ENCODE measurements at regions not wholly inside any gene's neighbourhood (a gene's known extent, or its start where the extent isn't known, plus 50 kb on each side); places are given as distances from the start of the nearest gene placed in this dataset.
A peak's percentile ranks its signal among the peaks of the same experiment; 100 is the strongest.

DNA sequence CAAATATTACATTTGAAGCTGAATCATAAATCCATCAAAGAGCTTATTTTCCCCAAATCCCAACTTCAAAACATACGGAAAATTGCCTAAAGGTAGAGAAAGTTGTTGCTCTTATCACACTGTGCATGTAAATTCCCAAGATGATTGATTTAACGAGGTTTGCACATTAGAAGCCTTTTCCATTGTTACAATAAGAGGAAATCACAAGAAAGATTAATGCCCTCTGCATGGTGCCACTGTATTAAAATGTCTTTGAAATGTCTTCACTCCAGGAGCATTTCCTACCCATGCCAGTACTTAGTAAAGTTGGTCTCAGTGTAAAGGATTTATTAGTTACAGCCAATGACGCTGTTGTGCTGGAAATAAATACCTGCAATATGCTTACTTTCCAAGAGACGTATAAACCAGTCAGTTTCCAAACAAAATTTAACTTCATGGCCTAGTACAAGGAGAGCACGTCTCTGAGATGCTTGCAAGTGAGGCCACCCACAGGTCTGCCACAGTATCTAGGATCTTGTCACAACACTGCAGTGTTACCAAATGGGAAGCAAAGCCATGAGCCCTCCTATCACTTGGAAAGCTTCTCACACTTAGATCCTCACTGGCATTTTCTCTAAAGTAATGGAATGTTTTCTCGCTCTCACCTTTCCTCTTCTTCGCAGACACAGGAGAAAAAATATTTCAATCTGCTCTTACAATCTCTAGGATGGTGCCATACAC is 112.4 kb downstream of the CETN3 start:
- DNase-seq (ENCODE audit: extremely low read depth, insufficient read length) = no peak

DNA sequence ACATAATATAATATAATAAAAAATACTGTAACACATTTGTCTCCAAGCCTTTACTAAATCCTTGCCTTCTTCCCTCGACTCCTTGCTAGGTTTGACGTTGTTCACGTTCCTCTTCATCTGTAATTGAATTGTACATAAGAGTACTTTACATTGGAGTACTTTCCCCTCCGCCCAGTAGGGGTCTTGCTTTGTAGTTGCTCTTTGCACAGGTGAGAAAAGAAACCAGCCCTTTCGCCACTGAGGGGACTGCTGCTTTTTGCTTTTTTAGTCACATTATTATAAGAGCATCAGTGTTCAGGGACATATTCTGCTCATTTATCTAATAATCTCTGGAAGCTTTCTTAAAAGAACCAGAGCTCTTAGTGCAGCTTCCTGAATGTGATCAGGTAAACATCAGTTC is 115.0 kb downstream of the CETN3 start:
- no peak for DNase-seq (ENCODE audit: extremely low read depth, insufficient read length)
- Histone ChIP-seq H3K36me3 (ENCODE audit: control insufficient read depth, insufficient read depth, low read length) (no peaks in the 10 kb centered on the region), H3K27me3 (replicated peaks; ENCODE audit: control insufficient read depth, insufficient read depth, low read length) (no peaks in the 10 kb centered on the region), H3K4me3 (replicated peaks; ENCODE audit: low read depth, low read length) (no peak overlapping the region)
- TF ChIP-seq CTCF (IDR thresholded peaks at IDR 0.05; ENCODE audit: insufficient read depth, low read length, poor library complexity, severe bottlenecking) = peak; percentile 21

More for the DNA sequence above, 112.4 kb downstream of the CETN3 start:
- Histone ChIP-seq H3K4me3 (replicated peaks; ENCODE audit: low read depth, low read length) (no peak overlapping the region), H3K27me3 (replicated peaks; ENCODE audit: control insufficient read depth, insufficient read depth, low read length) (no peaks in the 10 kb centered on the region), H3K36me3 (ENCODE audit: control insufficient read depth, insufficient read depth, low read length) (no peaks in the 10 kb centered on the region)
- TF ChIP-seq CTCF (IDR thresholded peaks at IDR 0.05; ENCODE audit: insufficient read depth, low read length, poor library complexity, severe bottlenecking) = no peak

GRCh38 chr5:90293931-90294330 is 115.6 kb downstream of the CETN3 start:
- Histone ChIP-seq H3K4me3 (replicated peaks; ENCODE audit: low read depth, low read length) (no peak overlapping the region), H3K36me3 (ENCODE audit: control insufficient read depth, insufficient read depth, low read length) (no peaks in the 10 kb centered on the region), H3K27me3 (replicated peaks; ENCODE audit: control insufficient read depth, insufficient read depth, low read length) (no peaks in the 10 kb centered on the region)
- no peak for DNase-seq (ENCODE audit: extremely low read depth, insufficient read length)
- TF ChIP-seq CTCF (IDR thresholded peaks at IDR 0.05; ENCODE audit: insufficient read depth, low read length, poor library complexity, severe bottlenecking) = no peak

GRCh38 chr5:90290648-90291047 is 118.9 kb downstream of the CETN3 start:
- Histone ChIP-seq H3K4me3 (replicated peaks; ENCODE audit: low read depth, low read length) (no peak overlapping the region), H3K36me3 (ENCODE audit: control insufficient read depth, insufficient read depth, low read length) (no peaks in the 10 kb centered on the region), H3K27me3 (replicated peaks; ENCODE audit: control insufficient read depth, insufficient read depth, low read length) (no peaks in the 10 kb centered on the region)
- TF ChIP-seq CTCF (IDR thresholded peaks at IDR 0.05; ENCODE audit: insufficient read depth, low read length, poor library complexity, severe bottlenecking) = no peak
- no peak for DNase-seq (ENCODE audit: extremely low read depth, insufficient read length)

- TF ChIP-seq CTCF (IDR thresholded peaks at IDR 0.05; ENCODE audit: insufficient read depth, low read length, poor library complexity, severe bottlenecking) = no peak
- Histone ChIP-seq H3K4me3 (replicated peaks; ENCODE audit: low read depth, low read length) (no peak overlapping the region), H3K36me3 (ENCODE audit: control insufficient read depth, insufficient read depth, low read length) (no peaks in the 10 kb centered on the region), H3K27me3 (replicated peaks; ENCODE audit: control insufficient read depth, insufficient read depth, low read length) (no peaks in the 10 kb centered on the region)
- no peak for DNase-seq (ENCODE audit: extremely low read depth, insufficient read length)
Measured at GRCh38 chr5:90289837-90290236, 119.7 kb downstream of the CETN3 start.

DNA sequence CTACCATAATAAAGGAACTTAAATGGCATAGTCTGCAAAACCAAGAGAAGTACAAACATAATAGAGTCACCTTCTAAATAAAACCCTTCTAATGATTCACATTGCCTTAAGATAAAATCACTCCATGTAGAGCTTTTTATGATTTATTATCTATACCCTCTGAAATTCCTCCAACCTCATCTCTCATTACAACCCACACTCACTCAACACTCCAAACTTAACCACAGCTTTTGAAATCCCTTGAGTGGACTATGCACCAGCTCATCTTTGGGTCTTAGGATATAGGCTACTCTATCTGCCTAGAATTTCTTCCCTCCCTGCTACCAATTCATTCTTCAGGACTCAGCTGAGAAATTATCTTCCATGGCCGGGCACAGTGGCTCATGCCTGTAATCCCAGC is 122.5 kb downstream of the CETN3 start:
- Histone ChIP-seq H3K27me3 (replicated peaks; ENCODE audit: control insufficient read depth, insufficient read depth, low read length) (no peaks in the 10 kb centered on the region), H3K4me3 (replicated peaks; ENCODE audit: low read depth, low read length) (no peak overlapping the region), H3K36me3 (ENCODE audit: control insufficient read depth, insufficient read depth, low read length) (no peaks in the 10 kb centered on the region)
- no peak for DNase-seq (ENCODE audit: extremely low read depth, insufficient read length)
- no peak for TF ChIP-seq CTCF (IDR thresholded peaks at IDR 0.05; ENCODE audit: insufficient read depth, low read length, poor library complexity, severe bottlenecking)
